Ovary (tissue), 3 donors: ENCODE measurements at regions not wholly inside any gene's neighbourhood (a gene's known extent, or its start where the extent isn't known, plus 50 kb on each side); places are given as distances from the start of the nearest gene placed in this dataset.

Source experiments
- CTCF ChIP-seq, 3 donors: fragments of 450-650 bp in 2 of 3; fragments of 200-600 bp in 1 of 3; IDR thresholded peaks; one replicate each; pipeline versions ENCODE4 v1.5.1 to v1.8.0; 2016 to 2022; ENCODE audit warnings: antibody characterized with exemption in 3 of 3, mild to moderate bottlenecking in 1 of 3
- EP300 ChIP-seq: sonication (generic); formaldehyde crosslinking; IDR thresholded peaks from one replicate; pipeline ENCODE4 v1.6.1; 2017; ENCODE audit warnings: antibody characterized with exemption
- POLR2A ChIP-seq: fragments of 450-650 bp; IDR thresholded peaks from one replicate; pipeline ENCODE4 v1.6.1; 2017; ENCODE audit warnings: antibody characterized with exemption, mild to moderate bottlenecking, moderate library complexity
- donor health status: DM: no; HTN: no; CAD: no.

GRCh38 chr14:98606816-98607215, 665.2 kb downstream of the BCL11B start:
- TF ChIP-seq POLR2A (no peak), CTCF (IDR thresholded peaks at IDR 0.05) (no peak), EP300 (no peak)
